Testis (tissue), 2 donors: ENCODE measurements at regions not wholly inside any gene's neighbourhood (a gene's known extent, or its start where the extent isn't known, plus 50 kb on each side); places are given as distances from the start of the nearest gene placed in this dataset.

Experiments
- DNase-seq: peaks from one replicate; pipeline ENCODE4 v3.0.0-alpha.2; 2019
- H3K27ac ChIP-seq, 2 donors: fragments of 200-600 bp; sonication (generic); one replicate each; pipeline ENCODE4 v1.5.1; 2019
- H3K27me3 ChIP-seq: fragments of 200-600 bp; sonication (generic); one replicate; pipeline ENCODE4 v1.5.1; 2019
- H3K36me3 ChIP-seq: fragments of 200-600 bp; sonication (generic); one replicate; pipeline ENCODE4 v1.5.1; 2017; ENCODE audit warnings: low read depth; ENCODE audit errors: missing control alignments
- H3K4me1 ChIP-seq: fragments of 200-600 bp; sonication (generic); one replicate; pipeline ENCODE4 v1.5.1; 2019
- H3K4me3 ChIP-seq, 2 donors: fragments of 200-600 bp; sonication (generic); one replicate each; pipeline ENCODE4 v1.5.1; 2017 to 2019
- H3K9me3 ChIP-seq: fragments of 200-600 bp; sonication (generic); one replicate; pipeline ENCODE4 v1.5.1; 2017
- CTCF ChIP-seq, 3 experiments: fragments of 450-650 bp in 2 of 3; fragments of 200-600 bp in 1 of 3; sonication (generic) in 1 of 3; IDR thresholded peaks; one replicate each; pipeline ENCODE4 v1.5.1; 2016 to 2019; ENCODE audit warnings: antibody characterized with exemption in 3 of 3, mild to moderate bottlenecking in 2 of 3, moderate library complexity in 1 of 3
- POLR2A ChIP-seq: fragments of 450-650 bp; IDR thresholded peaks from one replicate; pipeline ENCODE4 v1.6.1; 2017; ENCODE audit warnings: antibody characterized with exemption, mild to moderate bottlenecking, moderate library complexity
- WGBS, 2 donors: methylation state at CpG; one replicate each; pipeline ENCODE4 v1.1.5; 2018; 5-methylcytosine and 5-hydroxymethylcytosine counted together
- intact Hi-C: fragments of 100-400 bp; cut with DNase I; formaldehyde crosslinking; loops from one replicate; pipeline ENCODE4 v1.15.1; 2023; ENCODE audit warnings: low total_unique reads

- 94 to 96% methylated on average over 4 to 6 of the region's 6 CpGs for WGBS, 2 donors
- H3K27ac ChIP-seq: no peak overlapping the region
Measured at GRCh38 chr14:104464907-104465306, 114.7 kb upstream of the C14orf180 start.

GRCh38 chr14:104465482-104466390 is 113.8 kb upstream of the C14orf180 start:
- Histone ChIP-seq H3K36me3 (no peaks in the 10 kb centered on the region), H3K4me1 (peaks cover 11% of the 10 kb centered on the region), H3K27me3 (no peaks in the 10 kb centered on the region), H3K27ac (no peak overlapping the region), H3K9me3 (no peaks in the 10 kb centered on the region), H3K4me3 (no peak overlapping the region)
- 80 to 84% methylated on average over 8 of the region's 8 CpGs for WGBS, 2 donors
- no peak for DNase-seq
- no peak for TF ChIP-seq CTCF (IDR thresholded peaks at IDR 0.05)
- no peak for TF ChIP-seq POLR2A
- intact Hi-C loops: no loop called here

More at GRCh38 chr14:104464907-104465306, 114.7 kb upstream of the C14orf180 start:
- Histone ChIP-seq H3K4me1 (peaks cover 12% of the 10 kb centered on the region), H3K4me3 (no peak overlapping the region), H3K36me3 (no peaks in the 10 kb centered on the region), H3K27me3 (no peaks in the 10 kb centered on the region), H3K9me3 (no peaks in the 10 kb centered on the region)
- DNase-seq: no peak
- TF ChIP-seq CTCF (IDR thresholded peaks at IDR 0.05) (no peak), POLR2A (no peak)
- intact Hi-C loops: no loop called here

GRCh38 chr14:104467236-104467635 is 112.3 kb upstream of the C14orf180 start:
- no peak for DNase-seq

GRCh38 chr14:104467641-104468040 is 111.9 kb upstream of the C14orf180 start:
- H3K4me1 ChIP-seq: no peaks in the 10 kb centered on the region
- no peaks in the 10 kb centered on the region for H3K36me3 ChIP-seq
- H3K27me3 ChIP-seq: no peaks in the 10 kb centered on the region
- TF ChIP-seq CTCF (IDR thresholded peaks at IDR 0.05) (no peak), POLR2A (no peak)
- no peaks in the 10 kb centered on the region for H3K9me3 ChIP-seq
- intact Hi-C loops: no loop called here
- 95 to 100% methylated on average over 6 to 7 of the region's 7 CpGs for WGBS, 2 donors
- no peak for DNase-seq
- no peak overlapping the region for H3K4me3 ChIP-seq
- H3K27ac ChIP-seq: no peak overlapping the region

More at GRCh38 chr14:104467236-104467635, 112.3 kb upstream of the C14orf180 start:
- no peaks in the 10 kb centered on the region for H3K9me3 ChIP-seq
- WGBS, 2 donors: 90 to 95% methylated on average over 5 of the region's 5 CpGs
- H3K27me3 ChIP-seq: no peaks in the 10 kb centered on the region
- no peaks in the 10 kb centered on the region for H3K36me3 ChIP-seq
- no peak overlapping the region for H3K27ac ChIP-seq
- TF ChIP-seq CTCF (IDR thresholded peaks at IDR 0.05): no peak
- TF ChIP-seq POLR2A: no peak
- H3K4me3 ChIP-seq: no peak overlapping the region
- H3K4me1 ChIP-seq: peaks cover under 1% of the 10 kb centered on the region
- intact Hi-C loops: no loop called here

- intact Hi-C loops: no loop called here
Measured at GRCh38 chr14:104469591-104469990, 110.0 kb upstream of the C14orf180 start.

More at GRCh38 chr14:104469591-104469990, 110.0 kb upstream of the C14orf180 start:
- DNase-seq: no peak
- TF ChIP-seq CTCF (IDR thresholded peaks at IDR 0.05) (no peak), POLR2A (no peak)
- WGBS, 2 donors: 87 to 91% methylated on average over 6 of the region's 6 CpGs
- Histone ChIP-seq H3K4me1 (no peaks in the 10 kb centered on the region), H3K4me3 (no peak overlapping the region), H3K27ac (no peak overlapping the region), H3K27me3 (no peaks in the 10 kb centered on the region), H3K9me3 (no peaks in the 10 kb centered on the region), H3K36me3 (no peaks in the 10 kb centered on the region)
